Neural crest cell (in vitro differentiated cells): ENCODE measurements at regions not wholly inside any gene's neighbourhood (a gene's known extent, or its start where the extent isn't known, plus 50 kb on each side); places are given as distances from the start of the nearest gene placed in this dataset.

Source experiments
- DNase-seq: peaks from one replicate; pipeline ENCODE4 v3.0.0; 2021; ENCODE audit warnings: low read depth, mixed read lengths, low spot score
- H3K27ac Mint-ChIP-seq: one replicate; pipeline ENCODE4 v1.8.0; 2021; ENCODE audit warnings: mild to moderate bottlenecking, mixed read lengths; ENCODE audit not compliant: unreplicated experiment
- H3K27me3 Mint-ChIP-seq: 2 replicates; pipeline ENCODE4 v1.8.0; 2021; ENCODE audit warnings: low read depth, mild to moderate bottlenecking, mixed read lengths
- H3K36me3 Mint-ChIP-seq: 2 replicates; pipeline ENCODE4 v1.8.0; 2021; ENCODE audit warnings: low read depth, mild to moderate bottlenecking, mixed read lengths
- H3K4me1 Mint-ChIP-seq: 2 replicates; pipeline ENCODE4 v1.8.0; 2021; ENCODE audit warnings: mixed read lengths
- H3K4me3 Mint-ChIP-seq: one replicate; pipeline ENCODE4 v1.8.0; 2021; ENCODE audit warnings: mild to moderate bottlenecking, mixed read lengths
- H3K9me3 Mint-ChIP-seq: 2 replicates; pipeline ENCODE4 v1.8.0; 2021; ENCODE audit warnings: mixed read lengths
- TF ChIP-seq, protein P1 (sequence below): fragments of 200-600 bp; sonication (generic); conservative IDR thresholded peaks from 2 replicates; pipeline ENCODE4 v1.5.0; 2021; ENCODE audit warnings: antibody characterized with exemption, mild to moderate bottlenecking

DNA sequence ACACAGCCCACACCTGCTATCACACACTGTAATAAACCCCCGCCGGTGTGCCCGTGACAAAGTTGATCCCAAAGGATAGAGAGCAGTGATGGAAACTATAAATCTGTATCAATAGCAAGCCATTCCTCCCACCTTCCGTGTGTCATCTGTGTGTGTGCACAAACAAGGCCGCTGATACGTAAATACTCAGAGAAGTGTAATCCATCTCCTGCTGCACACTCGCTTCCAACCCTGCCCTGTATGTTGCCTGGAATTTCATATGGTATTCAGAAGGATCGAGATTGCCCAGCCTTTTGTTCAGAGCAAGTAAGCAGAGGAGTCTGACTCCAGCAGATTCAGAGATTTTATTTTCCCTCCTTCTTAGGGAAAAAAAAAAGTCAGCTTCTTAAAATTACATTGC is 581.1 kb upstream of the ZFHX3 start:
- Mint-ChIP-seq H3K4me1 (no peaks in the 10 kb centered on the region), H3K27me3 (no peaks in the 10 kb centered on the region), H3K4me3 (no peak overlapping the region), H3K36me3 (no peaks in the 10 kb centered on the region), H3K9me3 (no peaks in the 10 kb centered on the region), H3K27ac (no peak overlapping the region)
- TF ChIP-seq, protein P1, sequence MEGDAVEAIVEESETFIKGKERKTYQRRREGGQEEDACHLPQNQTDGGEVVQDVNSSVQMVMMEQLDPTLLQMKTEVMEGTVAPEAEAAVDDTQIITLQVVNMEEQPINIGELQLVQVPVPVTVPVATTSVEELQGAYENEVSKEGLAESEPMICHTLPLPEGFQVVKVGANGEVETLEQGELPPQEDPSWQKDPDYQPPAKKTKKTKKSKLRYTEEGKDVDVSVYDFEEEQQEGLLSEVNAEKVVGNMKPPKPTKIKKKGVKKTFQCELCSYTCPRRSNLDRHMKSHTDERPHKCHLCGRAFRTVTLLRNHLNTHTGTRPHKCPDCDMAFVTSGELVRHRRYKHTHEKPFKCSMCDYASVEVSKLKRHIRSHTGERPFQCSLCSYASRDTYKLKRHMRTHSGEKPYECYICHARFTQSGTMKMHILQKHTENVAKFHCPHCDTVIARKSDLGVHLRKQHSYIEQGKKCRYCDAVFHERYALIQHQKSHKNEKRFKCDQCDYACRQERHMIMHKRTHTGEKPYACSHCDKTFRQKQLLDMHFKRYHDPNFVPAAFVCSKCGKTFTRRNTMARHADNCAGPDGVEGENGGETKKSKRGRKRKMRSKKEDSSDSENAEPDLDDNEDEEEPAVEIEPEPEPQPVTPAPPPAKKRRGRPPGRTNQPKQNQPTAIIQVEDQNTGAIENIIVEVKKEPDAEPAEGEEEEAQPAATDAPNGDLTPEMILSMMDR = no peak
- no peak for DNase-seq

DNA sequence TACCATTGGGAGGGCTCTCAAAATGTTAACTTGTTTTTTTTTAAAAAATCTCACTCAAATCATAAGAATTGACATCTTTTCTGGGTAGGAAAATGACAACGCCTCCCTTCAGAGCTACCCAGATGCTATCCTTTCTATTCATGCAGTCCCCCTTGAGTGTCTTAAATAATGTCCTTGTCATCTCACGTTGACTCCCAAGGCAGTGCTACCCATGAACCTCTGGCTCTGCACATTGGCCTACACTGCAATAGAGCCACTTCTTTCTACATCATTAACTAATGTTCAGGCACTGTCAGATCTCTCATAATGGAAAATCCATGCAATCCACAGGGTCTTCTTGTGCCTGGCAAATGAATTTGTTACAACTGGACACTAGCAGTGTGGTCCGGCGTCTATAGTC is 569.8 kb upstream of the ZFHX3 start:
- no peaks in the 10 kb centered on the region for H3K27me3 Mint-ChIP-seq
- no peak overlapping the region for H3K4me3 Mint-ChIP-seq
- no peak overlapping the region for H3K27ac Mint-ChIP-seq
- no peaks in the 10 kb centered on the region for H3K9me3 Mint-ChIP-seq
- peaks cover 32% of the 10 kb centered on the region for H3K4me1 Mint-ChIP-seq
- TF ChIP-seq, protein P1 = no peak
- no peak for DNase-seq
- no peaks in the 10 kb centered on the region for H3K36me3 Mint-ChIP-seq

DNA sequence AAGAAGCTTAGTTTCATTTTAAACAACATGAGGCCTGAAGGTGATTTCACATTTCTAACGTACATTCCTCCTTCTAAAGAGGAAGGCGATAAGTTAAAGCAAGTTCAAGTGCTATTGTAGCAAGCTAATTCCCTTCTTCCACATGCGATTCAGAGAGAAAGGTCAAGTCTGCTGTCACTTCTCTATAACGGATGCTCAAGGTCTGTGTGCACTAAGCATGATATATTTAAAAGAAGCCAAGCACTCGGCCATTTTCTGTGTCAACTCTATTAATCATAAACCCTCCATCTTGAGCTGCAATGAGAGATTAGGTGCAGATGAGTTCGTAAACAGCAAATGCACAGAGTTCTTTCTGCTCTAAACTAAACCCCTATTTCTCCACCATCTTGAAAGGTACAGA is 568.8 kb upstream of the ZFHX3 start:
- TF ChIP-seq, protein P1 = no peak
- Mint-ChIP-seq H3K27me3 (peaks cover 2% of the 10 kb centered on the region), H3K4me3 (no peak overlapping the region), H3K27ac (no peak overlapping the region), H3K4me1 (peaks cover 40% of the 10 kb centered on the region), H3K36me3 (no peaks in the 10 kb centered on the region), H3K9me3 (no peaks in the 10 kb centered on the region)
- no peak for DNase-seq

DNA sequence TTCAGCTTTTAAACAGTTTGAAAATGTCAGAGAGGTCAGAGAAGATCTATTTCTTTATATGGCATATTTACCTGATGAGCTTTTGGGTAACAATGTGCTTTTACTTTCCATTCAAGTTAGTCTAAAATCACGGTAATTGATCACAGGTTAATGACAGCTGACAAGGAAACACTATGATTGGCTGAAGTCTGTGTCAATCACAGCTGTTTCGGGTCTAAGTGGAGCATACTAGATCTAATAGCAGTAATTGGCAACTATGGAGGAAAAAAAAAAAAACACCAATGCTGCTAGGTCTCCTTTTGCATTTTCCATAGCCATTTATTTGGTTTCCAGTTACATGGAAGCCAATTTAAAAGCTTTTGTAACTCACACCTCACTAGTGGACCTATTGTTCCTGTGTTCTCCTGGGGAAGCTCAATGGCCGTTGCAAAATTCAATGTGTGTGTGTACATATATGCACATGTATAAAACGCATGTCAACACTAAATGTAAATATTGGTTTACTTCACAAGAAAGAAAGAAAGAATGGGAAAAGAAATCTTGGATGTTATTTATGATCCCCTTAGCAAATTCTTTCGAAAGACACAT is 568.3 kb upstream of the ZFHX3 start:
- Mint-ChIP-seq H3K27ac (no peak overlapping the region), H3K36me3 (no peaks in the 10 kb centered on the region), H3K27me3 (peaks cover 2% of the 10 kb centered on the region), H3K4me3 (no peak overlapping the region), H3K9me3 (no peaks in the 10 kb centered on the region), H3K4me1 (peaks cover 41% of the 10 kb centered on the region)
- TF ChIP-seq, protein P1 = no peak
- DNase-seq = no peak

DNA sequence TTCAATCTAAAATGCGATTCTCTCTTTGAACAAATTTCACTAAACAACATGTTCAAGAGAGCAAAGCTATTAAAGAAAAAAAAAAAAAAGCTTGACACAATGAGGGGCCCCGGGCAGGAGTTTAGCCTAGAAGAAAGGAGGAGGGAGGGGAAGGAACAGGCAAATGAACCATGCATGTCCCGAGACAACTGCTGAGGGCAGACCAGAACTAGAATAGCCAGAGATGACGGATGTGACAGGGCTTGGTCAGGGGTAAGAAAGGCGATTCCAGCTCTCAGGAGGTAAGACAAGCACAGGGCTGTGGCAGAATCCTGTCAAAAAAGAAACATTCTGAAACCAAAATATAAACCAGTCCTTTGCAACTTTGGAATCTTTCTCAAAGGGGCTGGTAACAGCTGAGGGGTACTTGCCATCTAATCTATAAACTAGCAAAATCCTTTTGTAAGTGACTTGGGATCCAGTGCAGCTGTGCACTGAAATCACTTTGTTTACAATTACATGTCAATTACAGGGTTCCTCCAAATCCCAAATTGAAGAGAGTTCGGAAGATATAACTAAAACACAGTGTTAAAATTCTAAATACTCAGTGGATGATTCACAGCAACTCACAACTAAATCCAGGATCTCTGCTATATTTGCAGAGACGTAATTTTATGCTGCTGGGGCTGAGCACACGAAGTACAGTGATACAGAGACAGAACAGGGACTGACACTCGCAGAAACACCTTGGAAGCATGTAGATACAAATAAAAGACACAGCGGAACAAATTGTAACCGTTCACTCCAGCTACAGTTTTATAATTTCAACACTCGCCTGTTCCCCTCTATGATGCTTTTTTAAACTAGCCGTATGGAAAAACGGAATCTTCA is 567.4 kb upstream of the ZFHX3 start:
- no peak overlapping the region for H3K27ac Mint-ChIP-seq
- no peak overlapping the region for H3K4me3 Mint-ChIP-seq
- H3K36me3 Mint-ChIP-seq = no peaks in the 10 kb centered on the region
- peaks cover 49% of the 10 kb centered on the region for H3K4me1 Mint-ChIP-seq
- TF ChIP-seq, protein P1 = no peak
- H3K27me3 Mint-ChIP-seq = peaks cover 2% of the 10 kb centered on the region
- no peak for DNase-seq
- no peaks in the 10 kb centered on the region for H3K9me3 Mint-ChIP-seq
